NCI-H748 (cell line): ENCODE measurements at regions not wholly inside any gene's neighbourhood (a gene's known extent, or its start where the extent isn't known, plus 50 kb on each side); places are given as distances from the start of the nearest gene placed in this dataset.
"Not testable (repeated sequence)": the region's sequence is repeated elsewhere in the genome, so short reads cannot be mapped to it uniquely, and the experiment has no call there.

Source experiments
- DNase-seq: peaks from one replicate; lab custom pipeline; 2025; ENCODE audit not compliant: unreplicated experiment; lab: John Stamatoyannopoulos, UW

DNA sequence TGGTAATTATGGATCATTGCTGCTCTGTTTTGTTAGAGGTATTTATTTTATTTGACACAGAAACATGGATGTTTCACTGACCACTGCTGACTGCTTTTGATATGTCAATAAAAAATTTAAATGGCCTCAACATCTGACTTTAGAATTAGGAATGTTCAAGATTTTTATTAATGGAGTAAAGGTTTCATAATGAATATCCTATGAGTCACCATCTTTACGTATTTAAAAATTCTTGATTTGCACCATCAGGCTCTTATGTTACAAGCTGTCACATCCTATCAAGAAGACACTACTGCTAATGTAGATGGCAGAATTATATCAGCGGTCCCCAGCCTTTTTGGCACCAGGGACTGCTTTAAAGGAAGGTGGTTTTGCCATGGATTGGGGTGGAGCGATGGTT, 578.7 kb upstream of the NRP1 start:
- no peak for DNase-seq

DNA sequence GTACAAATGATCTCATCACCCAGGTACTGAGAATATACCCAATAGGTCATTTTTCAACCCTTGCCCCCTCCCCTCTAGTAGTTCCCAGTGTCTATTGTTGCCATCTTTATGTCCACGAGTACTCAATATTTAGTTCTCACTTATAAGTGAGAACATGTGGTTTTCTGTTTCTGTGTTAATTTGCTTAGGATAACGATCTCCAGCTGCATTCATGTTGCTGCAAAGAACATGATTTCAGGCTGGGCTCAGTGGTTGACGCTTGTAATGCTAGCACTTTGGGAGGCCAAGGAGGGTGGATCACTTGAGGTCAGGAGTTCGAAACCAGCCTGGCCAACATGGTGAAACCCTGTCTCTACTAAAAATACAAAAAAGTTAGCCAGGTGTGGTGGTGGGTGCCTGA, 575.0 kb upstream of the NRP1 start:
- not testable (repeated sequence) for DNase-seq

DNA sequence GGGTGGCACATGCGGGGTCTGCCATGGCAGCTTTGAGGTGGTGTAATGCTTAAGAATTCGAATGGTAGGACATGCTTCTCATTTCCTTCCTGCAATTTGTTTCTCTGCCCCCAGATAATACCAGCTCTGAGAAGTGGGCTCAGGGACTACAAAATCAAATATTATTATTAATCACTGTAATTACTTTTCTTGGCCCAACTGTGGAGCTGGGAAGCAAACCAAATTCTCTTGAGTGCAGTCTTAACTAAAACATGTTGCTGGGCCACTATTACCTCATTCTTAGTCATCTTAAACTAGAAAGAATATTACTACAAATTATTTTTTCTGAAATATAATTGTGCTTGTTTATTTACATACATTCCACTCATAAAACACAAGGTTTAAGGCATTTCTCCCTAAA, 566.7 kb upstream of the NRP1 start:
- DNase-seq, result no peak

DNA sequence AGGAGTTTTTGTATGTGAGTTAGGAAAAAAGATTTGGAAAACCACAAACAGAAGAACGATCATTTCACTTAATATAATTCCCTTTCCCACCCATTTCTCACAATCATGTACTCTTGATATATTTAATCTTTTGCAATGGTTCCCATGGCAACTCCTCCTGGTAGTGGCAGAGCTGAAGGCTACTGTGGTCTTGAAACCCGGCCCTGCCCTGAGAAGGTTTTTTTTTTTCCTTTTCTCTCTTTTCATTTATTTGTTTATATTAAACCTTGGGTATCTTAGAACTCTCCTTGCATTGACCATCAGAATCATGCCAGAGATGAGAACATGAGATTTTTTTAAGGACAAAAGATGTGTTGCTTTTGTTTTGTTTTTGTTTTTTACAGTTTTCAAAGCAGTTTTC, 566.1 kb upstream of the NRP1 start:
- peak; percentile 37 for DNase-seq

GRCh38 chr10:33899578-33900531, 565.4 kb upstream of the NRP1 start:
- peak; percentile 27 for DNase-seq

DNA sequence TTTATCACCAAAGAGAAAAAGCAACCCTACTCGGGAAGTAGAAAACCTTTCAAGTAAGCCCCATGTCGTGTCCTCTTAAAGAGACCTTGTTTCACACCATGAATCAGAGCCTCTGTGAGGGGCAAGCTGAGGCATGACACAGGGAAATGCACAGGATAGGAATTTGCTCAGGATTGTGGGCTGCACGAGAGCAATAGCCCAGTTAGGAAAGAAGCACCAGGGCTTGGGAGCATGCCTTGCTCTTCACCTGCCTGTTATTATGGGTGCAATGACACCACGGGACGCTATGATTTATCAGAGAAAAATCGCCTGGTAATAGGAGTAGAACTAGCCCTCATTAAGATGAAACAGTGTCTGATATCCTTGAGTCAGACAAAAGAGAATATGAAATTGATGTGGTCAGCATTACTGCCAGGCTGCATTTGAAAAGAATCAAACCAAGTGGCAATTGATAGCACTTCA, 562.9 kb upstream of the NRP1 start:
- DNase-seq, result peak; percentile 5

GRCh38 chr10:33893506-33893905, 559.0 kb upstream of the NRP1 start:
- DNase-seq, result no peak

GRCh38 chr10:33889371-33889770, 554.9 kb upstream of the NRP1 start:
- peak; percentile 8 for DNase-seq

DNA sequence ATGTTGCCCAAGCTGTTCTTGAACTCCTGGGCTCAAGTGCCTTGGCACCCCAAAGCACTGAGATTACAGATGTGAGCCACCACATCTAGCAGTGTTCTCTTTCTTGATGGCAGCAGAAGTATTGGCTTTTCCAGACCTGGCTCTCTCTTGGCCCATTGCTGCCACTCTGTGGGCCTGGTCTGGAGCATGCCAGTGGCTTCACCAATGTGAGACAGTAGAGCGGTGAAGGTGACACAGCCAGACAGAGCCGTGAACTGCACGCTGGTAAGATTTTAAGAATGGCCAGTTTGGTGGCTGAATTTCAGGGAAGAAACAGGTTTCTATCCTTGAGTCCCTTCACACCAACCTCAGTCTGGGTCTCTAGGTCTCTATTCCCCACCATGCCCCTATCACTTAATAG, 552.7 kb upstream of the NRP1 start:
- no peak for DNase-seq

- DNase-seq, result no peak
Measured at GRCh38 chr10:33886299-33886698, 551.8 kb upstream of the NRP1 start.

DNA sequence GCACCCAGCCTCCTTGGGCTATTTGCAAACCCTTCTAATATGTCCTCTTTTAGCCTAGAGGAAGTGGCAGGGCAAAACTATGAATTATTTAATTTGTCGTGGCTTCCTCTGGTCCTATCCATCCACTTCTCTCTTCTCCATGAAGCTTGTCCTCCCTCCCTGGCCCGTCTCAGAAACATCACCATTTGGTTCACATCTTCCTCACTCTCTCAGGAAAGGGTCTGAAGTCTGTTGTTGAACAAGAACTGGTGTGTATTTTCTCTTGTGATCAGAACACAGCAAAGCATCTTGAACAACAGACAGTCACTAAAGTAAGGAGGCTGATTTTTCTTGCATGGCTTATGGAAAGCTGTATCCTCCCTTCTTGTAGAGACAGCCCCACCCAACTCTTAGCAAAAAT, 550.1 kb upstream of the NRP1 start:
- DNase-seq, result no peak

GRCh38 chr10:33883881-33884280, 549.4 kb upstream of the NRP1 start:
- no peak for DNase-seq

DNA sequence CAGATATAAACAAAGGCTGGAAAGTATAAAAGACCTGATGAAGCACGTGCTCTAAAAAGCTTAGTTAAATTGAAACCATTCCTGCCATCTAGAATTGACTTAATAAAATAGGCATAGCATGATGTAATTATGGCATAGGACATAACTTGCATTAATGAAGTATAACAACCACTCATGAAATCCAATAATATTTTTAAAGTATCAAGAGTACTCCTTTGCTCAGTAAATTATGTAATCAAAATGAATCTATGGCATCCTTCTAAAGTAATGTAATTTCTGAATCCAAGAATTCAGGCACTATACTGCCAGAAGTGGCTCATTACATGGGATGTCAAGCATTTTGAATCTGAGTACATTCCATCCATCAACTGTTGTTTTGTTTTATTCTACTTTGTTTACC, 548.5 kb upstream of the NRP1 start:
- no peak for DNase-seq

DNA sequence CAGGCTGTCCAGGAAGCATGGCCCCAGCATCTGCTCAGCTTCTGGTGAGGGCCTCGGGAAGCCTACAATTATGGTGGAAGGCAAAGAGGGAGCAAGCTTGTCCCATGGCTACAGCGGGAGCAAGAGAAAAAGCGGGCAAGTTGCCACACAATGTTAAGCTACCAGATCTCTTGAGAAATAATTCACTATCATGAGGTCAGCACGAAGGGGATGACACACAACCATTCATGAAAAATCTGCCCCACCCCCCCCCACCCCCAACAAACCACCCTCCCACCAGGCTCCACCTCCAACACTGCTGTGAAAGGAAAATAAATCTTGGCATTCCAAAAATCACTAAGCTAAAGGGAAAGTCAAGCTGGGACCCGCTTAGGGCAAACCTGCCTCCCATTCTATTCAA, 545.8 kb upstream of the NRP1 start:
- DNase-seq, result no peak

GRCh38 chr10:33878238-33878786, 543.8 kb upstream of the NRP1 start:
- DNase-seq, result no peak

- no peak for DNase-seq
Measured at GRCh38 chr10:33876584-33877400, 542.3 kb upstream of the NRP1 start.

DNA sequence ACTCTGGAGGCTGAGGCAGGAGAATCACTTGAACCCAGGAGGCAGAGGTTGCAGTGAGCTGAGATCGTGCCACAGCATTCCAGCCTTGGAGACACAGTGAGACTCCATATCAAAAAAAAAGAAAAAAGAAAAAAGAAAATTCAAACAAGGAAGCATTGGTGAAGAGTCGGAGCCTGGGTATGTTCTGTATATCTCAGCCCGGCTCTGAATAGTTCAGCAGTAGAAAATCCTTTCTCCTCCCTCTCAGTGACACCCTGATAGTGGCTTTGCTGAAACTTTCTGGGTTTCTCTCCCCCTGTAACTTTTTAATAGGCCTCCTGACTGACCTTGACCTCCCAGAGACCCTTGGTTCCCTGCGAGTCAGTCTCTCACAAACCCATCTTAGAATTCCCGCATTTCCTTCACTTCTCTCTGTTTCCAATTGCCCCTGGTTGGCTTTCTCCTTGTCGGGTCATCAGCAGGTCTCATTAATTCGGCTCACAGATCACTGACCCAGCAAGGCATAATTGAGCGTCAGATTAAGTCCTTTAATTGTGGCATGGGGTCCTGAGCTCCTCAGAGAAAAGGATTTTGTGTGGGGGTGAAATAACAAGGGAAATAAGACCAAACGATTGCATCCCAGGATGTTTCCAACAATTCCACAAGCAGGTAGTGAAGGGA, 541.6 kb upstream of the NRP1 start:
- DNase-seq, result no peak

DNA sequence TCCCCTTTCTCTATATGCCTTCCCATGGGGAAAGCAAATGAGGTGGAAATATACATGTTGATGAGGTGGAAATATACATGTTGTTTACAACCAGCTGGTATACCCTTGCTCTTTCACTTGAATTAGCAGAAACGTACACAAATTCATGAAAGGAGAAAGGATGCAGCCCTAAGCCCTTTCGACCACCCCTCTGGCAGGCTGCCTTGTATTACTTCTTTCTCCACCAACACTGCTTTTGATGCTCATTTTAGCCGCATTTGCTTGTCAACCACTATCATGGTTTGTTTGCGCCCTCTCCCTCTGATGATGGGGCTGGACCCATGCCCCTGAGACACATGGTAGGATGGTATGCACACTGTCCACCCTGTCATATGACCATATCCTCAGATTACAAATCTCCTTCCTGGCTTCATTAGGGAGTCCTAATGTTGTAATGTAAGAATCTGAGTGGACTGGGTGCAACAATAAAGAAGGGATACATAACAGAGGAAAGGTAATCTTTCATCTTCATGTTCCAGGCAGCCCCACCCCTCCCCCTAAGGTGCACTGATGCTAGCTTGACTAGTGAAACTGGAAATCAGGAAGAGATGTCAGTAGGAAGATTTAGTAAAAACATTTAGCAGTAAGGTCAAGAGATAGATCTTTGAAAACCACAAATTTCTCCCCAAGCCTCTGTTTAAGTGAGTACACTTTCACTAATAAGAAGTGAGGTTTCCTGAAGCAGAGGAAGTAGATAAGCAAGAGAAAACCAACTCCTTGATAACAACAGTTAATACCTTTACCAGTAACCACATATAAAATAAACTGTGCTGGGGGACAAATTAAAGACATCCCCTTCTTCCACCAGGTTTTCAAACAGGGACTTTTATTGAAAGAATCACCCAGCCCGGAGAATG, 536.8 kb upstream of the NRP1 start:
- no peak for DNase-seq

- DNase-seq, result no peak
Measured at GRCh38 chr10:33869481-33869880, 535.0 kb upstream of the NRP1 start.

GRCh38 chr10:33869028-33869427, 534.6 kb upstream of the NRP1 start:
- DNase-seq, result no peak
